ENCODE measurements at regions not wholly inside any gene's neighbourhood (a gene's known extent, or its start where the extent isn't known, plus 50 kb on each side); places are given as distances from the start of the nearest gene placed in this dataset.

- no peak for DNase-seq (ENCODE audit: low read depth in 2 of 2)
Observed at GRCh38 chr15:61798631-61799030, 261.6 kb downstream of the VPS13C start.

- DNase-seq (ENCODE audit: low read depth in 2 of 2): peak in 1 of 2 experiments; percentile 7
Observed at GRCh38 chr15:61796056-61796455, 264.2 kb downstream of the VPS13C start.

- peak in 1 of 2 experiments; percentile 8 for DNase-seq (ENCODE audit: low read depth in 2 of 2)
Observed at GRCh38 chr15:61794881-61795280, 265.4 kb downstream of the VPS13C start.

DNA sequence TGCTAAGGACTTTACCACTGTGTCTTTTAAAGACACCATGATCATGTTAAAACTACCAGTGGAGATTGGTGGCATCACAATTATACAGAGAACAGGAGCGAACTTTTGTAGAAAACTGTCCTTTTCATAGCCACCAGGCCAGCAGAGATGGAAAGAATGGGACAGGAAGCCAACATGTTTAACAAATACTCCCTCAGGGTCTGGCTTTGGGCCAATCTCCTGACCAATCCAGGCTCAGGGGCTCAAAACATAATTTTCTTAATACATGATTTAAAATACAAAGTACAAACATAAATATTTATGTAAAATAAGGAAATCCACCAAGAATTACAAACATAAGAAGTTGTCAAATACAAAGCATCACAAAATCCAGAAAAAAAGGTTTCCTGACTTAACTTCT, 266.0 kb downstream of the VPS13C start:
- DNase-seq (ENCODE audit: low read depth in 2 of 2): no peak

GRCh38 chr15:61784734-61785133, 275.5 kb downstream of the VPS13C start:
- DNase-seq (ENCODE audit: low read depth in 2 of 2): no peak

- peak in 1 of 2 experiments; percentile 7 for DNase-seq (ENCODE audit: low read depth in 2 of 2)
Observed at GRCh38 chr15:61780278-61780980, 279.8 kb downstream of the VPS13C start.

DNA sequence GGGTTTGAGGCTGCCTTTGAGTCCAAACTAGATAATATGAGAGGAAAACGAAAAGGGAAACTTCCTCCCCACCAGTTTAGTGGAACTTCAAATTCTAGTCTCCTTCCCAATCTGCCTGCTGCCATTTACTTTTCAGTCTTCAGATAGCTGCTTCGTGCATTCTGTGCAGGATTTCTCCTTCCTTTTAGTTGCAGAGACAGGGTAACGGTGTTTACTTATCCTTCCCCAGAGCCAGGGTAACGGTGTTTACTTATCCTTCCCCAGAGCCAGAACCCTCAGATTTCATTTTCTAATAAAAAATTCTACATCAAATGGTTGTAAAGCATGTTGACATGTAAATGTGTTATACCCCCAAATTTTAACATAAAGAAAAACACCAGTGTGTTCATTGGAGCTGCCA, 282.6 kb downstream of the VPS13C start:
- DNase-seq (ENCODE audit: low read depth in 2 of 2): no peak

DNA sequence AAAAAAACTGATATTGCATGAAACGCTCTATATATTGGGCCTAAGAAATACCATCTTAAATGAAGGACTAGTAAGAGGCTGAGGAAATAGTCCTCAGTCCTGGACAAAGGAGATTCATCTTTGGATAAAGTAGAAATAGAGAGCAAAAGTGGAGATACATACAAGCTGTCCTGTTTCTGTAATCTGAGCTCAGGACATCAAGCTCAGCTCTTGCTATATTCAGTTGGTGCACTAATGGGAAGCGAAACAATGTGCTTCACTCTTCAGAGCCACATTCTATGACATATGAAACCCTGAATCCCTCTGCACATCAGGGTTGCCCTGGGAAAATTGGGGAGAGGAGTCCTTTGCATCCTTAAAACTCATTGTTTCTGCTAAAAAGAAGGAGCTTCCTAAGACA, 290.7 kb downstream of the VPS13C start:
- no peak for DNase-seq (ENCODE audit: low read depth in 2 of 2)

DNA sequence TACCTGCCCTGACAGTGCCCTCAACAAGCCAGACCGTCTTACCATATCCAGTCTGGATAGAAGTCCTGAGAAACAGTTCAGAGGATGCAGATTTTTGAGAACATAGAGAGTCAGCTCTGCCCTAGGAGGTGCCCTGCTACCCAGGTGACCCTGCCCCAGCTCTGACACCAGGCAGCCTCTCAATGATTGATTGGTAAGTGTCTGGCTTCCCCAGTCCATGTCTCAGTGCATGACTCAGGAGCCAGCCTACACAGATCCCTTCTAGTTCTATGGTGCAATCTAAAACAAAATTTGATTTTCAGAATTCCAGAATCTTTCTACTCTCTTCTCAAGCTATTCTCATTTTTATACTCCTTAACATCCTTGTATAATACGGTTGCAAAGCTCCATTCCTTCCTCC, 292.1 kb downstream of the VPS13C start:
- no peak for DNase-seq (ENCODE audit: low read depth in 2 of 2)

GRCh38 chr15:61764981-61765380, 295.3 kb downstream of the VPS13C start:
- DNase-seq (ENCODE audit: low read depth in 2 of 2): no peak

- DNase-seq (ENCODE audit: low read depth in 2 of 2): no peak
Observed at GRCh38 chr15:61764141-61764540, 296.1 kb downstream of the VPS13C start.

DNA sequence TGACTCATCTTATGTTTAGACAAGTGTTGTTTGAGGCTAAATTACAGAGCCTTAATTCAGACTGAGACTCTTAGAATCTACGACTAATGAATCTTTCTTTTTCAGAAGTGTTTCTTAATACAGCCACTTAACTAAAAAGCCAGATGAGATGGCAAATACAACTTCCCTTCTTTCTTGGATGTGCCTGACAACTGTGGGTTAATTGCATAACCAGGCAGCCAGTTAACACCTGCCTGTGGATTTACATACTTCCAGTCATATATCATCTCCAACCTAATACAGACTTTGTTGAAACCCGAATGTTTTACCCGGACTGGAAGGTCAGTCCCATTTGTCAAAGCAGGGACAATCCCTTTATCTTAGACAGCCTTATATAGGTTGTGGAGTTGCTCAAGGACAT, 297.6 kb downstream of the VPS13C start:
- no peak for DNase-seq (ENCODE audit: low read depth in 2 of 2)

DNA sequence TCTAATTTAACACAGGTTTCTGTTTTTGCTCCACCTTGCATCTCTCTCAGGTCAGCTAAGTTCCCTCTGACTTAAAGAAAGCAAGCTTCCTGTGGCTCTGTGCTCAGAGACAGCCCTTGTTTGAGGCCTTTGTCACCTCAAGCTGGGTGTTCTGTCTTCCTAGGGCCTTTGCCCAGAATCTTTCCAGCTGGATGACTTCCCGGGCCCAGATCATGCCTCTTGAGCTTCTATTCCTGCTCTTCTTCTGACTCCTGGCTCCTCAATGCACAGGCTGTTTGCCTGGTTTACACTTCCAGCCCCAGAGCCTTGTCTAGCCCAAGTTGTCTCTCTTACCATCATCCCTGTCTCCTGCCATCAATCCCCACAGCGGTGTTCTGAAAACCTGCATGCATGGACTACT, 300.6 kb downstream of the VPS13C start:
- no peak for DNase-seq (ENCODE audit: low read depth in 2 of 2)

- no peak for DNase-seq (ENCODE audit: low read depth in 2 of 2)
Observed at GRCh38 chr15:61756071-61756820, 304.0 kb downstream of the VPS13C start.

DNA sequence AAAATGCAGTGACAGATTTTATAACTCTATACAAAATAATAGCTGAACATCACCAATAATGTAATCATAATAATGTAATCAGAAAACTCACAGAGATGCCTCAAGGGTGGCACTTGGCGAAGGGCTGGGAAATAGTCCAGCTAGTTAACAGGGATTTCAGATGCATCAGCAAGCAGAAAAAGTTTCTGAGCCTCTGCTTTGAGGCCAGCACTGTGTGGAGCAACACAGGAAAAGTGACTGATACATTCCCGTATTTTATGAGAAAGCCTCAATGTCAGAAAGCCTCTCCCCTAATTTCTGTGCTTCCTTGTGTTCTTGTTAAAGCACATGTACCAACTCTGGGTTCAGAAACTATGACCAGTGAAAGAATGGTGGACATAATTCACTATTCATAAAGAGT, 304.8 kb downstream of the VPS13C start:
- no peak for DNase-seq (ENCODE audit: low read depth in 2 of 2)

DNA sequence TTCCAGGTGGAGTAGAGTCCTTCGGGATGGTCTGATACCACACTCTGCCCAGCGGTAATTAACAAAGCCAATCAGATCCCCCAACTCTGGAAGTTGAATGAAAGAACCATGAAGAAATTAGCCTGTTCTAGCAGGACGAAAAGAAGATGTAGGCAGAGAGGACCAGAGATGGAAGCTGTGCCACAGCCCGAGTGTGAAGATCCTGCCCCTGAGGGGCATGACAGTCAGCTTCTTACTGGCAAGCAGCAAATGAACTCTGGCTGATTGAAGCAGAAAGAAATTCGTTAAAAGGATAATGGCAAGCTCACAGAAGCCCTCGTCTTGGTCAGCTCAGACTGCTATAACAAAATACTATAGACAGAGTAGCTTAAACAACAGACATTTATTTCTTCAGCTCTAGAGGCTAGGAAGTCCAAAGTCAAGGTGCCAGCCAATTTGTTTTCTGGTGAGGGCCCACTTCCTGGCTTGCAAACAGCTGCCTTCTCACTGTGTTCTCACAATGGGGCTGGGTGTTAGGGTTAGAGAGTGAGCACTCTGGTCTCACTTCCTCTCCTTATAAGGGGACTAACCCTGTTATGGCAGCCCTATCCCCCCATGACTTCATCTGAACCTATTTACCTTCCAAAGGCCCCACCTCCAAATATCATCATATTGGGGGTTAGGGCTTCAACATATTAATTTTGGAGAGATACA, 307.1 kb downstream of the VPS13C start:
- DNase-seq (ENCODE audit: low read depth in 2 of 2): no peak

GRCh38 chr15:61752001-61752400, 308.2 kb downstream of the VPS13C start:
- DNase-seq (ENCODE audit: low read depth in 2 of 2): no peak

DNA sequence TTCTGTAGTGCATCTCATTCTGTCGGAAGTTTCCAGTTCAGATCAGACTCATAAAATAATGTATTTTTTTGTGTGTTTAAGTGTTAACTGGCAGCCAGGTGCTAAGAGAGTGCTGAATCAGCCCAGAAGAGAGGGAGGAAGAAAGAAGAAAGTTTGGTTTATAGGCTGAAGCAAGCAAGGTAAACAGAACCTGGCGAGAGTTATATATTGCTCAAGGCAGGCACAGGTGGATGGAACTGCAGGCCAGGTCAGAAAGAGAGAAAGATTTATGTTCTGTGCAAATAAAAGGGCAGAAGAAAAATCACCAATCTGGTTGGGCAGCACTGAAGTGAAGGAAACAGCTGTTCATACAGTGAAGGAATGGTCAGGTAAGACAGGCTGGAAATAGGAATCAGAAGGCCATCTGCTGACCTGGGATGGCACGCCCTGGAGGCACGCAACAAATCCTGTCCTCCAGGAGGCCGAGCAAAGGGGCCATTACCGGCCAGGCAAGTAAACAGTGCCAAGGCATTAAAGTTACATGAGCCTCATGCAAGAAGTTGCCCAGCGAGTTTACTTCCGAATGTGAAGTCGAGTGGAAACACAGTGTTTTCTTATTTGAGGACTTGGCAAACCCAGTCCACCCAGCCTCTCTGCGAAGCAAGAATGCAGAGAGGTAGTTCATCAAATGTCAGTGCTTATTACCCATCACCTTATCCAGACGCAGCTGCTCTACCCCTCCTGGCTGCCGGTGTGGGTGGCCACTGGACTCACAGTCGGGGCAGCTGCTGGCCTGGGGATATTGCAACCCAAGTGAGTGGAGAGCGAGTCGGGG, 309.8 kb downstream of the VPS13C start:
- DNase-seq (ENCODE audit: low read depth in 2 of 2): no peak

DNA sequence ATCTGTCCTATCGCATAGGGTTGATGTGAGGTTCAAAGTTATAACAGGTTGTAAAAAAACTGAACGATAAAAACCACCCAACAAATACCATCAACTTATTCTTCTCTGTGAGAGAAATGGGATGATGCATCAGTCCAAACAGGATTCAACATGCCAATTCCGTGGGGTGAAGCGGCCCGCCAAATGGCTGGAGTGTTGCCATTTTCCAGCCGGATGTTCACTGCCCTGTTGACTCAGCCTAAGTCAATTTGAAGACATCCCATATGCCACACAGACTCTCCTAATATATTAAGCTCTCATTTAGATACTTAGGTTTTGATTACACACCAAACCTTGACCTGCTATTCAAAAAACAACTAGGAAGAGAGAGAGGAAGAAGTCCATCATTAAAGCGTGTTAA, 311.1 kb downstream of the VPS13C start:
- no peak for DNase-seq (ENCODE audit: low read depth in 2 of 2)

- DNase-seq (ENCODE audit: low read depth in 2 of 2): peak; percentile 23 to 27
Observed at GRCh38 chr15:61748529-61748928, 311.7 kb downstream of the VPS13C start.

- no peak for DNase-seq (ENCODE audit: low read depth in 2 of 2)
Observed at GRCh38 chr15:61746589-61746988, 313.7 kb downstream of the VPS13C start.

GRCh38 chr15:61743345-61743909, 316.8 kb downstream of the VPS13C start:
- DNase-seq (ENCODE audit: low read depth in 2 of 2): no peak
